ENCODE measurements at regions not wholly inside any gene's neighbourhood (a gene's known extent, or its start where the extent isn't known, plus 50 kb on each side); places are given as distances from the start of the nearest gene placed in this dataset.

- TF ChIP-seq CTCF (IDR thresholded peaks at IDR 0.05) (no peak), POLR2A (IDR thresholded peaks at IDR 0.05) (no peak)
Observed at GRCh38 chr10:65112573-65112972, 1591.4 kb downstream of the REEP3 start.

All from esophagus squamous epithelium (tissue), 4 donors.